K562 (cell line): ENCODE measurements at regions not wholly inside any gene's neighbourhood (a gene's known extent, or its start where the extent isn't known, plus 50 kb on each side); places are given as distances from the start of the nearest gene placed in this dataset.

Experiments
- ETS1 ChIP-seq: conservative IDR thresholded peaks from 2 replicates; pipeline ENCODE4 v1.6.1; 2011; ENCODE audit warnings: low read depth, mild to moderate bottlenecking, low read length; ENCODE audit not compliant: control insufficient read depth
- NFE2L1 ChIP-seq: fragments of 450-650 bp; IDR thresholded peaks from 2 replicates; pipeline ENCODE4 v1.6.1; 2016; ENCODE audit warnings: missing genetic modification characterization, low read depth, mild to moderate bottlenecking, missing compliant biosample characterization, moderate library complexity, borderline replicate concordance
- TF ChIP-seq, protein P1 (sequence below): fragments of 200-600 bp; sonication (generic); IDR thresholded peaks from one replicate; pipeline ENCODE4 v1.6.1; 2012; ENCODE audit warnings: mild to moderate bottlenecking, low read depth, low read length, inconsistent platforms

- TF ChIP-seq, protein P1, sequence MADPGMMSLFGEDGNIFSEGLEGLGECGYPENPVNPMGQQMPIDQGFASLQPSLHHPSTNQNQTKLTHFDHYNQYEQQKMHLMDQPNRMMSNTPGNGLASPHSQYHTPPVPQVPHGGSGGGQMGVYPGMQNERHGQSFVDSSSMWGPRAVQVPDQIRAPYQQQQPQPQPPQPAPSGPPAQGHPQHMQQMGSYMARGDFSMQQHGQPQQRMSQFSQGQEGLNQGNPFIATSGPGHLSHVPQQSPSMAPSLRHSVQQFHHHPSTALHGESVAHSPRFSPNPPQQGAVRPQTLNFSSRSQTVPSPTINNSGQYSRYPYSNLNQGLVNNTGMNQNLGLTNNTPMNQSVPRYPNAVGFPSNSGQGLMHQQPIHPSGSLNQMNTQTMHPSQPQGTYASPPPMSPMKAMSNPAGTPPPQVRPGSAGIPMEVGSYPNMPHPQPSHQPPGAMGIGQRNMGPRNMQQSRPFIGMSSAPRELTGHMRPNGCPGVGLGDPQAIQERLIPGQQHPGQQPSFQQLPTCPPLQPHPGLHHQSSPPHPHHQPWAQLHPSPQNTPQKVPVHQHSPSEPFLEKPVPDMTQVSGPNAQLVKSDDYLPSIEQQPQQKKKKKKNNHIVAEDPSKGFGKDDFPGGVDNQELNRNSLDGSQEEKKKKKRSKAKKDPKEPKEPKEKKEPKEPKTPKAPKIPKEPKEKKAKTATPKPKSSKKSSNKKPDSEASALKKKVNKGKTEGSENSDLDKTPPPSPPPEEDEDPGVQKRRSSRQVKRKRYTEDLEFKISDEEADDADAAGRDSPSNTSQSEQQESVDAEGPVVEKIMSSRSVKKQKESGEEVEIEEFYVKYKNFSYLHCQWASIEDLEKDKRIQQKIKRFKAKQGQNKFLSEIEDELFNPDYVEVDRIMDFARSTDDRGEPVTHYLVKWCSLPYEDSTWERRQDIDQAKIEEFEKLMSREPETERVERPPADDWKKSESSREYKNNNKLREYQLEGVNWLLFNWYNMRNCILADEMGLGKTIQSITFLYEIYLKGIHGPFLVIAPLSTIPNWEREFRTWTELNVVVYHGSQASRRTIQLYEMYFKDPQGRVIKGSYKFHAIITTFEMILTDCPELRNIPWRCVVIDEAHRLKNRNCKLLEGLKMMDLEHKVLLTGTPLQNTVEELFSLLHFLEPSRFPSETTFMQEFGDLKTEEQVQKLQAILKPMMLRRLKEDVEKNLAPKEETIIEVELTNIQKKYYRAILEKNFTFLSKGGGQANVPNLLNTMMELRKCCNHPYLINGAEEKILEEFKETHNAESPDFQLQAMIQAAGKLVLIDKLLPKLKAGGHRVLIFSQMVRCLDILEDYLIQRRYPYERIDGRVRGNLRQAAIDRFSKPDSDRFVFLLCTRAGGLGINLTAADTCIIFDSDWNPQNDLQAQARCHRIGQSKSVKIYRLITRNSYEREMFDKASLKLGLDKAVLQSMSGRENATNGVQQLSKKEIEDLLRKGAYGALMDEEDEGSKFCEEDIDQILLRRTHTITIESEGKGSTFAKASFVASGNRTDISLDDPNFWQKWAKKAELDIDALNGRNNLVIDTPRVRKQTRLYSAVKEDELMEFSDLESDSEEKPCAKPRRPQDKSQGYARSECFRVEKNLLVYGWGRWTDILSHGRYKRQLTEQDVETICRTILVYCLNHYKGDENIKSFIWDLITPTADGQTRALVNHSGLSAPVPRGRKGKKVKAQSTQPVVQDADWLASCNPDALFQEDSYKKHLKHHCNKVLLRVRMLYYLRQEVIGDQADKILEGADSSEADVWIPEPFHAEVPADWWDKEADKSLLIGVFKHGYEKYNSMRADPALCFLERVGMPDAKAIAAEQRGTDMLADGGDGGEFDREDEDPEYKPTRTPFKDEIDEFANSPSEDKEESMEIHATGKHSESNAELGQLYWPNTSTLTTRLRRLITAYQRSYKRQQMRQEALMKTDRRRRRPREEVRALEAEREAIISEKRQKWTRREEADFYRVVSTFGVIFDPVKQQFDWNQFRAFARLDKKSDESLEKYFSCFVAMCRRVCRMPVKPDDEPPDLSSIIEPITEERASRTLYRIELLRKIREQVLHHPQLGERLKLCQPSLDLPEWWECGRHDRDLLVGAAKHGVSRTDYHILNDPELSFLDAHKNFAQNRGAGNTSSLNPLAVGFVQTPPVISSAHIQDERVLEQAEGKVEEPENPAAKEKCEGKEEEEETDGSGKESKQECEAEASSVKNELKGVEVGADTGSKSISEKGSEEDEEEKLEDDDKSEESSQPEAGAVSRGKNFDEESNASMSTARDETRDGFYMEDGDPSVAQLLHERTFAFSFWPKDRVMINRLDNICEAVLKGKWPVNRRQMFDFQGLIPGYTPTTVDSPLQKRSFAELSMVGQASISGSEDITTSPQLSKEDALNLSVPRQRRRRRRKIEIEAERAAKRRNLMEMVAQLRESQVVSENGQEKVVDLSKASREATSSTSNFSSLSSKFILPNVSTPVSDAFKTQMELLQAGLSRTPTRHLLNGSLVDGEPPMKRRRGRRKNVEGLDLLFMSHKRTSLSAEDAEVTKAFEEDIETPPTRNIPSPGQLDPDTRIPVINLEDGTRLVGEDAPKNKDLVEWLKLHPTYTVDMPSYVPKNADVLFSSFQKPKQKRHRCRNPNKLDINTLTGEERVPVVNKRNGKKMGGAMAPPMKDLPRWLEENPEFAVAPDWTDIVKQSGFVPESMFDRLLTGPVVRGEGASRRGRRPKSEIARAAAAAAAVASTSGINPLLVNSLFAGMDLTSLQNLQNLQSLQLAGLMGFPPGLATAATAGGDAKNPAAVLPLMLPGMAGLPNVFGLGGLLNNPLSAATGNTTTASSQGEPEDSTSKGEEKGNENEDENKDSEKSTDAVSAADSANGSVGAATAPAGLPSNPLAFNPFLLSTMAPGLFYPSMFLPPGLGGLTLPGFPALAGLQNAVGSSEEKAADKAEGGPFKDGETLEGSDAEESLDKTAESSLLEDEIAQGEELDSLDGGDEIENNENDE, result no peak
- no peak for TF ChIP-seq NFE2L1 (tag)
- TF ChIP-seq ETS1, result no peak
- TF ChIP-seq, all 486 proteins: peak for 0
These were observed 69.8 kb upstream of the SCAF4 start (continued) for GRCh38 chr21:31801551-31802219.
